ENCODE measurements at regions not wholly inside any gene's neighbourhood (a gene's known extent, or its start where the extent isn't known, plus 50 kb on each side); places are given as distances from the start of the nearest gene placed in this dataset.

DNA sequence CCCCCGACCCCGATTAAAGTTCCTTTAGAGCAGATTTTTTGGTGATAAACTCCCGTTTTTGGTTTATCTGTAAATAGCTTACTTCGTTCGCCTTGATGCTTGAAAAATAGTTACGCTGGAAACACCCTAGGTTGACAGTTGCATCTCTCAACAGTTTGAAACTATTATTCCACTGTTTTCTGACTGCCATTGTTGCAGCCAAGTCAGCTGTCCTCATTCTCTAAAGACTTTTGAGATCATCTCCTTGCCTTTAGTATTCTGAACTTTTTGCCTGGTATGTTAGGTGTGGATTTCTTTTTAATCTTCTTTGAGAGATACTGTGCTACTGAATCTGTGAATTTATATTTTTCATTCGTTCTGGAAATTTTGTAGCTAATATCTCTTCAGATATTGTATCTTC lies 122.7 kb upstream of the NSMCE3 start:
- TF ChIP-seq CTCF (IDR thresholded peaks at IDR 0.05; ENCODE audit: low read length) (no peak), EZH2 (IDR thresholded peaks at IDR 0.05; ENCODE audit: borderline replicate concordance, low read length) (no peak)
